GM23248 (cell line): ENCODE measurements at regions not wholly inside any gene's neighbourhood (a gene's known extent, or its start where the extent isn't known, plus 50 kb on each side); places are given as distances from the start of the nearest gene placed in this dataset.

Experiments
- EZH2 ChIP-seq: fragments of 200-600 bp; sonication (generic); IDR thresholded peaks from 2 replicates; pipeline ENCODE4 v1.6.1; 2018; ENCODE audit warnings: antibody characterized with exemption, mild to moderate bottlenecking; ENCODE audit not compliant: insufficient read depth, poor library complexity, severe bottlenecking
- EZH2phosphoT487 ChIP-seq: fragments of 200-600 bp; sonication (generic); IDR thresholded peaks from 2 replicates; pipeline ENCODE4 v1.6.1; 2018; ENCODE audit warnings: antibody characterized with exemption, moderate library complexity, mild to moderate bottlenecking, low read depth; ENCODE audit not compliant: insufficient read depth

GRCh38 chr13:111622051-111622531, 301.6 kb downstream of the TEX29 start:
- TF ChIP-seq EZH2 = no peak
- TF ChIP-seq EZH2phosphoT487 = no peak
